GM19035 (cell line): ENCODE measurements at regions not wholly inside any gene's neighbourhood (a gene's known extent, or its start where the extent isn't known, plus 50 kb on each side); places are given as distances from the start of the nearest gene placed in this dataset.

ENCODE experiments used
- ATAC-seq: cut with Tn5 transposase; IDR thresholded peaks from one replicate; pipeline ENCODE4 v1.9.1; 2021; ENCODE audit not compliant: unreplicated experiment

GRCh38 chr1:57770236-57770635 is 346.4 kb upstream of the DAB1 start:
- no peak for ATAC-seq

GRCh38 chr1:57761628-57762027 is 337.8 kb upstream of the DAB1 start:
- ATAC-seq: no peak

- no peak for ATAC-seq
These were observed 329.0 kb upstream of the DAB1 start for GRCh38 chr1:57752843-57753242.

GRCh38 chr1:57748719-57749118 is 324.9 kb upstream of the DAB1 start:
- no peak for ATAC-seq

- no peak for ATAC-seq
These were observed 324.0 kb upstream of the DAB1 start for GRCh38 chr1:57747818-57748217.

GRCh38 chr1:57741521-57741920 is 317.7 kb upstream of the DAB1 start:
- peak; percentile 90 for ATAC-seq

GRCh38 chr1:57736940-57737339 is 313.1 kb upstream of the DAB1 start:
- ATAC-seq: no peak

GRCh38 chr1:57729181-57729580 is 305.3 kb upstream of the DAB1 start:
- ATAC-seq: no peak

- ATAC-seq: no peak
These were observed 303.3 kb upstream of the DAB1 start for GRCh38 chr1:57727121-57727520.

- no peak for ATAC-seq
These were observed 301.5 kb upstream of the DAB1 start for GRCh38 chr1:57725318-57725717.

- ATAC-seq: no peak
These were observed 300.7 kb upstream of the DAB1 start for GRCh38 chr1:57724535-57724934.

GRCh38 chr1:57722285-57722978 is 298.6 kb upstream of the DAB1 start:
- no peak for ATAC-seq

GRCh38 chr1:57721001-57721400 is 297.1 kb upstream of the DAB1 start:
- ATAC-seq: no peak

- no peak for ATAC-seq
These were observed 295.4 kb upstream of the DAB1 start for GRCh38 chr1:57719274-57719673.

- ATAC-seq: no peak
These were observed 289.6 kb upstream of the DAB1 start for GRCh38 chr1:57713501-57713900.

GRCh38 chr1:57712846-57713245 is 289.0 kb upstream of the DAB1 start:
- ATAC-seq: no peak

- ATAC-seq: no peak
These were observed 287.5 kb upstream of the DAB1 start for GRCh38 chr1:57711326-57711725.

GRCh38 chr1:57707631-57708030 is 283.8 kb upstream of the DAB1 start:
- no peak for ATAC-seq

GRCh38 chr1:57704811-57705210 is 281.0 kb upstream of the DAB1 start:
- ATAC-seq: no peak

- ATAC-seq: no peak
These were observed 280.4 kb upstream of the DAB1 start for GRCh38 chr1:57704231-57704630.

- no peak for ATAC-seq
These were observed 273.0 kb upstream of the DAB1 start for GRCh38 chr1:57696904-57697303.

- no peak for ATAC-seq
These were observed 272.2 kb upstream of the DAB1 start for GRCh38 chr1:57696043-57696442.

GRCh38 chr1:57686306-57686705 is 262.4 kb upstream of the DAB1 start:
- no peak for ATAC-seq
